Neural crest cell (in vitro differentiated cells): ENCODE measurements at regions not wholly inside any gene's neighbourhood (a gene's known extent, or its start where the extent isn't known, plus 50 kb on each side); places are given as distances from the start of the nearest gene placed in this dataset.
A peak's percentile ranks its signal among the peaks of the same experiment; 100 is the strongest.

Source experiments
- DNase-seq: peaks from one replicate; pipeline ENCODE4 v3.0.0; 2021; ENCODE audit warnings: low read depth, mixed read lengths, low spot score
- H3K27ac Mint-ChIP-seq: one replicate; pipeline ENCODE4 v1.8.0; 2021; ENCODE audit warnings: mild to moderate bottlenecking, mixed read lengths; ENCODE audit not compliant: unreplicated experiment
- H3K27me3 Mint-ChIP-seq: 2 replicates; pipeline ENCODE4 v1.8.0; 2021; ENCODE audit warnings: low read depth, mild to moderate bottlenecking, mixed read lengths
- H3K36me3 Mint-ChIP-seq: 2 replicates; pipeline ENCODE4 v1.8.0; 2021; ENCODE audit warnings: low read depth, mild to moderate bottlenecking, mixed read lengths
- H3K4me1 Mint-ChIP-seq: 2 replicates; pipeline ENCODE4 v1.8.0; 2021; ENCODE audit warnings: mixed read lengths
- H3K4me3 Mint-ChIP-seq: one replicate; pipeline ENCODE4 v1.8.0; 2021; ENCODE audit warnings: mild to moderate bottlenecking, mixed read lengths
- H3K9me3 Mint-ChIP-seq: 2 replicates; pipeline ENCODE4 v1.8.0; 2021; ENCODE audit warnings: mixed read lengths
- TF ChIP-seq, protein P1 (sequence below): fragments of 200-600 bp; sonication (generic); conservative IDR thresholded peaks from 2 replicates; pipeline ENCODE4 v1.5.0; 2021; ENCODE audit warnings: antibody characterized with exemption, mild to moderate bottlenecking

DNA sequence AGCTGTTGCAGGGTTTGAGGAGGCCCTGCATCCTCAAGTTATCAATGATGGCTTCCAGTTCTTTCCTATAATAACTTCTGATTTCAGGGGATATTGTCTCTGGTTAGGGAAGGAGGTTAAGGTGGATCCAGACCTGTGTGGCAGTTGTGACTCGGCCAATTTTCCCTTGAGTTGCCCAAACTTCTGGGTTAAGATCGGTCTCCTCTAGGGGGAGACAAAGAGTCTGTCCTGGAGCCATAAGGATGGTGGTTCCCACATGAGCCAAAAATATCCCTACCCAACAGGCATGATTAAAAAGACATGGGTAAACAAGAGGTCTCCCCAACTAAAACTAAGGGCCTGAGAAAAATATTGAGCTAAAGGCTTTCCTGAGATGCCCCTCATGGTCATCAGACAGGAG is 227.5 kb upstream of the MDFIC2 start:
- Mint-ChIP-seq H3K4me3 (no peak overlapping the region), H3K4me1 (peaks cover 4% of the 10 kb centered on the region), H3K27ac (no peak overlapping the region), H3K36me3 (no peaks in the 10 kb centered on the region), H3K9me3 (peaks cover 7% of the 10 kb centered on the region), H3K27me3 (peaks cover 7% of the 10 kb centered on the region)
- TF ChIP-seq, protein P1, sequence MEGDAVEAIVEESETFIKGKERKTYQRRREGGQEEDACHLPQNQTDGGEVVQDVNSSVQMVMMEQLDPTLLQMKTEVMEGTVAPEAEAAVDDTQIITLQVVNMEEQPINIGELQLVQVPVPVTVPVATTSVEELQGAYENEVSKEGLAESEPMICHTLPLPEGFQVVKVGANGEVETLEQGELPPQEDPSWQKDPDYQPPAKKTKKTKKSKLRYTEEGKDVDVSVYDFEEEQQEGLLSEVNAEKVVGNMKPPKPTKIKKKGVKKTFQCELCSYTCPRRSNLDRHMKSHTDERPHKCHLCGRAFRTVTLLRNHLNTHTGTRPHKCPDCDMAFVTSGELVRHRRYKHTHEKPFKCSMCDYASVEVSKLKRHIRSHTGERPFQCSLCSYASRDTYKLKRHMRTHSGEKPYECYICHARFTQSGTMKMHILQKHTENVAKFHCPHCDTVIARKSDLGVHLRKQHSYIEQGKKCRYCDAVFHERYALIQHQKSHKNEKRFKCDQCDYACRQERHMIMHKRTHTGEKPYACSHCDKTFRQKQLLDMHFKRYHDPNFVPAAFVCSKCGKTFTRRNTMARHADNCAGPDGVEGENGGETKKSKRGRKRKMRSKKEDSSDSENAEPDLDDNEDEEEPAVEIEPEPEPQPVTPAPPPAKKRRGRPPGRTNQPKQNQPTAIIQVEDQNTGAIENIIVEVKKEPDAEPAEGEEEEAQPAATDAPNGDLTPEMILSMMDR, result peak; percentile 29
- DNase-seq, result no peak

GRCh38 chr3:70532806-70533205 is 220.4 kb upstream of the MDFIC2 start:
- Mint-ChIP-seq H3K4me3 (no peak overlapping the region), H3K27me3 (peaks cover 7% of the 10 kb centered on the region), H3K4me1 (peaks cover 14% of the 10 kb centered on the region), H3K27ac (no peak overlapping the region), H3K36me3 (no peaks in the 10 kb centered on the region), H3K9me3 (no peaks in the 10 kb centered on the region)
- no peak for DNase-seq
- TF ChIP-seq, protein P1, result no peak

- no peaks in the 10 kb centered on the region for H3K9me3 Mint-ChIP-seq
- peaks cover 7% of the 10 kb centered on the region for H3K27me3 Mint-ChIP-seq
- TF ChIP-seq, protein P1, result no peak
- no peak for DNase-seq
- H3K4me3 Mint-ChIP-seq, result no peak overlapping the region
- H3K4me1 Mint-ChIP-seq, result peaks cover 14% of the 10 kb centered on the region
- H3K27ac Mint-ChIP-seq, result no peak overlapping the region
- H3K36me3 Mint-ChIP-seq, result no peaks in the 10 kb centered on the region
Measured at GRCh38 chr3:70531838-70532489, 219.5 kb upstream of the MDFIC2 start.

DNA sequence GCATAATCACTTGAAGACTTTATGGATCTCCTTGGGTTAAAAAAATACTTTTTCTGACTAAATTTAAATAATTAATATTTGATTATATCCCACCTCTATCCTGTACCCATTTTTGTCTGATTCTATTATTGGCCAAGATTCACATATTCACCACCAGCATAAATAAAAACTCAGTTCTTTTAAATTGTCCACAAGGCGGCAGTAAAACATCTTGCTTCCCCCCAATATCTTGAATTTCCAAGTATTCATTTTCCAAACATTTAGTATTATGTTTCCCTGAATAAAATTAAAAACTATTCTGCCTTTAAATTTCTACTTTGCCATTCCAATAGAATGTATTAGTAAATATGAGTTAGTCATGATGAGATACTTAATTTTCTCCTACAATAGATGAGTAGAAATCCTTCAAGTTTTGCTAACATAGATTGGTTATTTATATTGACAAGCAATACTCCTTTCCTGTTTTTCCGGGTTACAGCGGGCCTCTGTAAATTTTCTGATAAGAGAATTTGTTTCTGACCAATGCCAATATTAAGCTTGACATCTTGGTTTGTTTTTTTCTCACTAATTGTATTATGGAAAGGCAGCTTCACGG is 218.7 kb upstream of the MDFIC2 start:
- no peak overlapping the region for H3K4me3 Mint-ChIP-seq
- no peak overlapping the region for H3K27ac Mint-ChIP-seq
- TF ChIP-seq, protein P1, result peak; percentile 85
- H3K9me3 Mint-ChIP-seq, result no peaks in the 10 kb centered on the region
- H3K4me1 Mint-ChIP-seq, result peaks cover 13% of the 10 kb centered on the region
- H3K36me3 Mint-ChIP-seq, result no peaks in the 10 kb centered on the region
- no peak for DNase-seq
- H3K27me3 Mint-ChIP-seq, result peaks cover 1% of the 10 kb centered on the region

GRCh38 chr3:70530626-70531025 is 218.2 kb upstream of the MDFIC2 start:
- no peak for DNase-seq
- H3K36me3 Mint-ChIP-seq, result no peaks in the 10 kb centered on the region
- no peak overlapping the region for H3K27ac Mint-ChIP-seq
- H3K4me3 Mint-ChIP-seq, result no peak overlapping the region
- H3K27me3 Mint-ChIP-seq, result no peaks in the 10 kb centered on the region
- no peaks in the 10 kb centered on the region for H3K9me3 Mint-ChIP-seq
- H3K4me1 Mint-ChIP-seq, result peaks cover 10% of the 10 kb centered on the region
- TF ChIP-seq, protein P1, result no peak
